Adipocyte (in vitro differentiated cells): ENCODE measurements at regions not wholly inside any gene's neighbourhood (a gene's known extent, or its start where the extent isn't known, plus 50 kb on each side); places are given as distances from the start of the nearest gene placed in this dataset.

ENCODE experiments used
- DNase-seq: peaks from one replicate; pipeline ENCODE4 v3.0.0-alpha.2; 2015; ENCODE audit warnings: low read depth
- H3K27me3 ChIP-seq: replicated peaks from 2 replicates; pipeline ENCODE4 v1.7.0; 2013; ENCODE audit warnings: mild to moderate bottlenecking, low read length, moderate library complexity; ENCODE audit not compliant: control insufficient read depth, insufficient read depth
- H3K36me3 ChIP-seq: 2 replicates; pipeline ENCODE4 v1.7.0; 2013; ENCODE audit warnings: low read length, mild to moderate bottlenecking, moderate library complexity; ENCODE audit not compliant: control insufficient read depth, insufficient read depth, severe bottlenecking
- H3K4me1 ChIP-seq: 2 replicates; pipeline ENCODE4 v1.7.0; 2013; ENCODE audit warnings: mild to moderate bottlenecking, low read length, moderate library complexity; ENCODE audit not compliant: control insufficient read depth, insufficient read depth
- H3K4me3 ChIP-seq: 2 replicates; pipeline ENCODE4 v1.7.0; 2013; ENCODE audit warnings: mild to moderate bottlenecking, low read length, moderate library complexity
- H3K9ac ChIP-seq: 2 replicates; pipeline ENCODE4 v1.7.0; 2013; ENCODE audit warnings: mild to moderate bottlenecking, low read length, moderate library complexity
- H3K9me3 ChIP-seq: 2 replicates; pipeline ENCODE4 v1.7.0; 2013; ENCODE audit warnings: mild to moderate bottlenecking, low read length, moderate library complexity; ENCODE audit not compliant: control insufficient read depth

DNA sequence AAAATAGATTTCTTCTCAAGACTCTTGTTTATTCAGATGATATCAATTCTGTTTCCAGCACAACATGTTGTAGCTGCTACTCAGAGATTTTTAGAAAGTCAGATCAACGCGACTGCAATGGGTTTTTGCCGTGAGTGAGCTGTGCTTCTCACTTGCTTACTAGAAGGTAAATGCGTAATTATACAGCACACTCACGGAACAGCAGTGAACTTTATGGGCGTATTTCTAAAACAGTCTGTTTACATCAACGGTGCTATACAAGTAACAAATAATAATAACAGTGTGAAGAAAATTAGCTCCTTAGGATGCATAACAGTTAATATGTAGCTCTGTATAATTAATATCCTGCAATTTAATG, 533.6 kb downstream of the RNF144A start:
- Histone ChIP-seq H3K27me3 (peaks cover 3% of the 10 kb centered on the region), H3K4me1 (no peaks in the 10 kb centered on the region), H3K4me3 (no peak overlapping the region), H3K9ac (no peak overlapping the region), H3K36me3 (no peaks in the 10 kb centered on the region), H3K9me3 (no peaks in the 10 kb centered on the region)
- no peak for DNase-seq

DNA sequence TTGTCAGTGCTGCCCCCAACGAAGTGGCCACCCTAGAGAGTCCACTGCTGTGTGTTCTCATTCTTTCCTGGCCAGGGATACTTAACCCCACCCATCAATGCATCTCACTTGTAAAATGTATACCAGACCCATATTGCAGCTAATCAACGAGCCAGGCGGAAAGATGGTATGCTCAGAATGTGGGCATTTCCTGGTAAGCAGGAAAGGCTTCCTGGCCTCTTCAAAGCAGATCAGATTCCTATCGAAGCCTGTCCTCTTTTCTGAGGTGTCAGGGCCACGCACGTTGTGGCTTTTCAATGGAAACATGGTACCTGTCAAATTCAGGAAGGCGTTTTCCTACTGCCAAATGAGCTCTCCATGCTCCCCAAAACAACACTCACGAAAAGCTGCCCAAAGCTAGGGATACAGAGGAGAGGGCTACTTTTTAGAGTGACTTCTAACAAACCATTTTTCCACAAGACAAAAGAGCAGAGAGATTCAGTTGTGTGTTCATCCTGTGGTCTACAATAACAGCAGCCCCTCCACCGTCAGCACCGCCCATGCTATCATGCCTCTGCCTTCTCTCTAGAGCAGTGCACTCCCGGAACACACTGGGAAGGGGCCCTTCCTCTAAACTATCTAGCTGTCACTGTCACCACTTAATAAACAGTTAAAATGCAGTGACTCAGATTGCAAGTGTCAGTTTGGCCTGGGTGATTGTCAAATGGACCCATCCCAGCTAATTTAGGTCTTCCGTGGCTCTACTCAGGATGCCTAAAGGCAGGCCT, 535.1 kb downstream of the RNF144A start:
- no peak for DNase-seq
- Histone ChIP-seq H3K9ac (no peak overlapping the region), H3K36me3 (no peaks in the 10 kb centered on the region), H3K9me3 (no peaks in the 10 kb centered on the region), H3K27me3 (peaks cover 3% of the 10 kb centered on the region), H3K4me3 (no peak overlapping the region), H3K4me1 (no peaks in the 10 kb centered on the region)

DNA sequence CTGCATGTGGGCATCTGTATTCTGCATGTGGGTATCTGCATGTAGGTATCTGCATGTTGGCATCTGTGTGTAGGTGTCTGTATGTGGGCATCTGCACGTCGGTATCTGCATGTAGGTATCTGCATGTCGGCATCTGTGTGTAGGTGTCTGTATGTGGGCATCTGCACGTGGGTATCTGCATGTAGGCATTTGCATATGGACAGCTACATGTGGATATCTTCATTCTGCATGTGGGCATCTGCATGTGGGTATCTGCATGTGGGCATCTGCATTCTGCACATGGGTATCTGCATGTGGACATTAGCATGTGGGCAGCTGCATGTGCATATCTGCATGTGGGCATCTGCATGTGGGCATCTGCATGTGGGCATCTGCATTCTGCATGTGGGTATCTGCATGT, 537.4 kb downstream of the RNF144A start:
- DNase-seq, result no peak
- H3K9me3 ChIP-seq, result no peaks in the 10 kb centered on the region
- no peak overlapping the region for H3K9ac ChIP-seq
- no peaks in the 10 kb centered on the region for H3K36me3 ChIP-seq
- peaks cover 3% of the 10 kb centered on the region for H3K27me3 ChIP-seq
- no peaks in the 10 kb centered on the region for H3K4me1 ChIP-seq
- H3K4me3 ChIP-seq, result no peak overlapping the region

DNA sequence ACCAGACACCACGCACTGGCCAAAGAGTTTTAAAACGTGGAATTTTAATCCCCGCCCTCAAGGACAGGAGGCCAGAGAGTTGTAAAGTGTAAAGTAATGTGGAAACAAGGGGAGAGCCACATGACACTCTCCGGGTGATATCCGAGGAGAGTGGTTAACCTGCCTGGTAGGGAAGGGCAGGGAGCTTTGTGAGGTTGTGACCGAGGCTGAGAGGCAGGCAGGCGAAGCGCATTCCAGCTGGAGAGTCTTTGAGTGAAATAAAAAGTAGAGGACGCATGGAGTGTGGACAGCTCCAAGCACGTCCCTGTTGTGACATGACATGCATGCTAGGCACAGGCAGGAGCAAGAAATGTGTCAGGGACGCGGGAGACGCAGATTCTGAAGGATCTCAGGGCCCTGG, 539.5 kb downstream of the RNF144A start:
- H3K9ac ChIP-seq, result no peak overlapping the region
- no peak for DNase-seq
- H3K9me3 ChIP-seq, result no peaks in the 10 kb centered on the region
- H3K4me1 ChIP-seq, result no peaks in the 10 kb centered on the region
- H3K27me3 ChIP-seq, result peaks cover 3% of the 10 kb centered on the region
- no peak overlapping the region for H3K4me3 ChIP-seq
- H3K36me3 ChIP-seq, result no peaks in the 10 kb centered on the region

DNA sequence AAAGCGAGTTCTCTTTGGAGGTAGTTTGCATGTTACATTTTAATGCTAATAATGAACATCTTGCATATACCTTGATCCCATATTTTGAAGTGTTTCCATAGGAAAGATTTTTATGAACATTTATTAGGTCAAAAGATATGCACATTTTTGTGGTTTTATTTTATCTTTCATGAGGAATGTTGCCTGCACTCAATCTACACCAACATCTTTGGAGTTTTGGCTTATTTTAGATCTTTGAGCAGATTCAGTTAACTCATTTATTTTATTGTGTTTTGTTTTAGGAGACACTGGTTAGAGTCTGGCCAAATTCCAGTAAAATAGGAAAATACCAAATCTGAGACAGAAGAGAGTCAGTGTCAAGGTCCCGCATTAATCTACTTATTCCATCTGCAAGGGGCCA, 540.9 kb downstream of the RNF144A start:
- no peaks in the 10 kb centered on the region for H3K36me3 ChIP-seq
- peaks cover 3% of the 10 kb centered on the region for H3K27me3 ChIP-seq
- no peaks in the 10 kb centered on the region for H3K4me1 ChIP-seq

DNA sequence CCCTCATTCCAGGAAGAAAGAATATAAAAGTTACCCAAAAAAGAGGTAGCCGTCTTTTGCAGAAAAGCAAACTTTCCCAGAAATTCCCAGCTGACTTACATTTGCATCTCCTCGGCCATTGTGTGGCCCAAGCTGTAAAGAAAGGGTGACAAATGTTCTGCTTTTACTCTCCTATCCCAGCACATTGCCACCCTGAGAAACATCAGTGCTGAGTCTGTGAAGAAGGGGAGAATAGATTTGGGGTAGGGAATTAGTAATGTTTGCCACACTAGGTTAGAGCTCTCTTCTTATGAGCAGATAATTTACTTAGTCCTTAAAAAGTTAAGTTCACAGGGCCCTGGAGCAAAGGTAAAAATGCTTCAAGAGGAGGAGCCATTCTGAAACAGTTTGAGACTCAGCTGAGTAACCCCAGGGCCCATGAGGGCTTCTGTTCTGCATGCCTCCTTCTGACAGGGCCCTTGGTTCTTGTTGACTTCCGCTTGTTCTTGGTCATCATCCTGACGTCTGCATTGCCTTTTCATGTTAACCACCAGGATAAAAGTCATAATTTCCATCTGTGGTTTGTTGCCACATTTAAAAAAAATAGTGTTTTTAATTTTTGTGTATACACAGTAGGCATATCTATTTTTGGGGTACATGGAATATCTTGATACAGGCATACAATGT, 550.7 kb downstream of the RNF144A start:
- Histone ChIP-seq H3K9ac (no peak overlapping the region), H3K4me1 (no peaks in the 10 kb centered on the region), H3K36me3 (no peaks in the 10 kb centered on the region), H3K4me3 (no peak overlapping the region), H3K9me3 (no peaks in the 10 kb centered on the region), H3K27me3 (no peaks in the 10 kb centered on the region)
- no peak for DNase-seq

More for the DNA sequence above, 540.9 kb downstream of the RNF144A start:
- H3K9ac ChIP-seq, result no peak overlapping the region
- H3K4me3 ChIP-seq, result no peak overlapping the region
- no peaks in the 10 kb centered on the region for H3K9me3 ChIP-seq
- no peak for DNase-seq

DNA sequence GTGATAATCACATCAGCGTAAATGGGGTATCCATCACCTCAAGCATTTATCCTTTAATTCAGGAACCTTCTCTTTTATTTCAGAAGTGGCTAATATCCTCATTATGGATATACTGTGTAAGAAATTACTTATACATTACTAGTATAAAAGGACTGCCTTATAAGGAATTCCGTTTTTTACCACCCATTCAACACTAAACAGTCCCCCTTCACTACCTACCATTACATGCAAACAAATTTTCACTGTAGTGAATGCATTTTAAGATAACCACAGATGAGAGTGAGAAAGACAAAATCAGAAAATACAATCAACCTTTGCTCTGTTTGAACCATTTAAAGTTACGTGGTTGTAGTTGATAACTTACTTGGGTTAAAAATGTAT, 551.2 kb downstream of the RNF144A start:
- Histone ChIP-seq H3K9ac (no peak overlapping the region), H3K9me3 (no peaks in the 10 kb centered on the region)

DNA sequence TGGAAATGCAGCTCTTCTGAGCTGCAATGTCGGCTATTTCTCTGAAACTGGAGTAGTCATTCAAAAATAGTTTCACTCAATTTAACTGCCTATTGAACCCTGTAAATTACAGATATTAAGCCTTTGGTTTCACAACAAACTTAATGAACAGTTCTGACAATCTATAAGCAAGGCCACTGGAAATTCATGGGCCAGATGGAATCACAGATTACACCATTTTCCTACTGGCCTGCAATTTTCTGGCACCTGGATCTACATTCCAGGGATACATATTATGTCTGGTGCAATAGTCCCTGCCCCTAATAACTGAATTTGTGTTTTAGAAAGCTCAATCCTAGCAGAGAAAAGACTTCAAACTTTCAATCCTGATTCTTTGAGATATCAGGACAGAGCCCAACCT, 551.7 kb downstream of the RNF144A start:
- DNase-seq, result peak; percentile 46
- H3K4me3 ChIP-seq, result no peak overlapping the region
- no peaks in the 10 kb centered on the region for H3K4me1 ChIP-seq
- H3K9ac ChIP-seq, result no peak overlapping the region
- no peaks in the 10 kb centered on the region for H3K27me3 ChIP-seq
- H3K9me3 ChIP-seq, result no peaks in the 10 kb centered on the region
- H3K36me3 ChIP-seq, result no peaks in the 10 kb centered on the region

More for the DNA sequence above, 551.2 kb downstream of the RNF144A start:
- H3K27me3 ChIP-seq, result no peaks in the 10 kb centered on the region
- H3K4me1 ChIP-seq, result no peaks in the 10 kb centered on the region
- no peaks in the 10 kb centered on the region for H3K36me3 ChIP-seq
- no peak overlapping the region for H3K4me3 ChIP-seq
- no peak for DNase-seq

DNA sequence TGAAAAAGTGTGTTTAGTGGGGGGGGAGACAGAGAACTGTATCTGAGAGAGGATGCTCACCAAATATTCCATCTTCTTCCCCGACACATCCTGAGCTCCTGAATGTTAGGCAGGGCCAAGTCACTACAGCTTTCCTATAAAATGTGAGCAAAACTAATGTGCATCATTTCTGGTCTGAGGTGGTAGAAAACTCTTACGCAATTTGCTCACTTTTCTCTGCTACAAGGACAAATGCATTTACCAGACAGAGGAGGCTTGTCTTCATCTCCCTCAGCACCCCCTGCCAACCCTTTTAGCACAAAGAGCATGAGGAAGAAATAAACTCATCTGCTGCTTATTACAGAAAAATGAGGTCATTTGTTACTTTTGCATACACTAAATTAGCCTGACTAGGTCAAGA, 554.0 kb downstream of the RNF144A start:
- DNase-seq, result no peak
- Histone ChIP-seq H3K27me3 (no peaks in the 10 kb centered on the region), H3K36me3 (no peaks in the 10 kb centered on the region), H3K4me3 (no peak overlapping the region), H3K9ac (no peak overlapping the region), H3K4me1 (no peaks in the 10 kb centered on the region), H3K9me3 (no peaks in the 10 kb centered on the region)

DNA sequence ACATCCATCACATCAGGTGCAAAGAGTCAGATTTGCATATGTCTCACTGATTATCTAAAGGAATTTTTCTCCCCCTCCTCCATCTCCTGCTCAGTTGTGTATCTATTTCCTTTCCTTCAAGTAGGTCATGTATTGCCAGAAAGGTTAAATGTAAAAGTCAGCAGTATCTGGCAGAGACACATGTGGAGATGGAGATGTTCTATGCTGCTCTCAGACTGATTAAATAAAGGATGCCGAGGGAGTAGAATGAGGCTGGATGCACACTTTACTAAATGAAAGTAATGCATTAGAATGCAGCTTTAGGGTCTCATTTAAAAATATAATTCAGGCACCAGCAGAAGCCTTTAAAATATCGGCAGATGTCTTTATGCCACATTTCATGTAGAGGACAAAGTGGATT, 555.3 kb downstream of the RNF144A start:
- no peaks in the 10 kb centered on the region for H3K9me3 ChIP-seq
- H3K27me3 ChIP-seq, result no peaks in the 10 kb centered on the region
- no peak overlapping the region for H3K4me3 ChIP-seq
- H3K9ac ChIP-seq, result no peak overlapping the region
- DNase-seq, result no peak
- no peaks in the 10 kb centered on the region for H3K4me1 ChIP-seq
- no peaks in the 10 kb centered on the region for H3K36me3 ChIP-seq

DNA sequence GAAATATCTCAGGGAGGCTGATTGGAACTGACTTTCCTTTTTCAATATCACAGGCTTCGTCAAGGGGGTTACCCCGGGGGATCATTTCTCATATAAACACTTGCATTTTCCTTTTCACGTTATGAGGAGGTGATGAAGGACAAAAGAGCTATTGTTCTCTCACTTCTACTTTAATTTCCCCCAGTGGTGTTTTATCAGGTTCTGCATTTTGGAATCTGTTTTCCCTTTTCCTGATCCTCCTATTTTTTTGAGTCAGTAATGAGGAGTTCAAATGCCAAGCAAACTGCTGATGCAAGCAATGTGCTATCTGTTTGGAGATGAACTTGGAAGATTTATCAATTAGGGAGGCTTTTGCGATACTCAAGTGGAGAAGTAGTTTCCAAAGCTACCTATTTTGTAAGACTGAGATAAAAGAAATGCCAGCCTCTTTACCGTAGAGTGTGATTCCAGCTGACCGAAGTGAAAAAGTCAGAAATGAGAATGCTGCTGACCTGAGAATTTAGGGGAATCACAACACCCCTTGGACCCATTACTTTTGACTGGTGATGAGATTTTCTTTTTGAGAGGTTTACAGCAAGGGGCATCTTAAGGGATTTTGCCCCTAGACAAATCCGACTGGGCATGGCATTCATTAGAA, 556.0 kb downstream of the RNF144A start:
- H3K36me3 ChIP-seq, result no peaks in the 10 kb centered on the region
- no peaks in the 10 kb centered on the region for H3K9me3 ChIP-seq
- no peaks in the 10 kb centered on the region for H3K27me3 ChIP-seq
- H3K9ac ChIP-seq, result no peak overlapping the region
- no peak overlapping the region for H3K4me3 ChIP-seq
- DNase-seq, result no peak
- H3K4me1 ChIP-seq, result no peaks in the 10 kb centered on the region
